OCI-LY3 (cell line): ENCODE measurements at regions not wholly inside any gene's neighbourhood (a gene's known extent, or its start where the extent isn't known, plus 50 kb on each side); places are given as distances from the start of the nearest gene placed in this dataset.

Experiments
- EZH2phosphoT487 ChIP-seq: fragments of 200-600 bp; shearing (Covaris generic); IDR thresholded peaks from 2 replicates; pipeline ENCODE4 v1.6.1; 2018; ENCODE audit warnings: antibody characterized with exemption, mixed run types, low read depth
- TF ChIP-seq, protein P1 (sequence below): fragments of 200-600, 300-600 bp; sonication (generic); IDR thresholded peaks from 2 replicates; pipeline ENCODE4 v1.5.1; 2014; ENCODE audit warnings: antibody characterized with exemption, low read length, low read depth

- TF ChIP-seq, protein P1, sequence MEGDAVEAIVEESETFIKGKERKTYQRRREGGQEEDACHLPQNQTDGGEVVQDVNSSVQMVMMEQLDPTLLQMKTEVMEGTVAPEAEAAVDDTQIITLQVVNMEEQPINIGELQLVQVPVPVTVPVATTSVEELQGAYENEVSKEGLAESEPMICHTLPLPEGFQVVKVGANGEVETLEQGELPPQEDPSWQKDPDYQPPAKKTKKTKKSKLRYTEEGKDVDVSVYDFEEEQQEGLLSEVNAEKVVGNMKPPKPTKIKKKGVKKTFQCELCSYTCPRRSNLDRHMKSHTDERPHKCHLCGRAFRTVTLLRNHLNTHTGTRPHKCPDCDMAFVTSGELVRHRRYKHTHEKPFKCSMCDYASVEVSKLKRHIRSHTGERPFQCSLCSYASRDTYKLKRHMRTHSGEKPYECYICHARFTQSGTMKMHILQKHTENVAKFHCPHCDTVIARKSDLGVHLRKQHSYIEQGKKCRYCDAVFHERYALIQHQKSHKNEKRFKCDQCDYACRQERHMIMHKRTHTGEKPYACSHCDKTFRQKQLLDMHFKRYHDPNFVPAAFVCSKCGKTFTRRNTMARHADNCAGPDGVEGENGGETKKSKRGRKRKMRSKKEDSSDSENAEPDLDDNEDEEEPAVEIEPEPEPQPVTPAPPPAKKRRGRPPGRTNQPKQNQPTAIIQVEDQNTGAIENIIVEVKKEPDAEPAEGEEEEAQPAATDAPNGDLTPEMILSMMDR, result no peak
- TF ChIP-seq EZH2phosphoT487, result no peak
Measured at GRCh38 chr22:35205961-35206360, 51.3 kb upstream of the HMGXB4 start.
